Right lobe of liver (tissue), 4 donors: ENCODE measurements at regions not wholly inside any gene's neighbourhood (a gene's known extent, or its start where the extent isn't known, plus 50 kb on each side); places are given as distances from the start of the nearest gene placed in this dataset.

ENCODE experiments used
- POLR2A ChIP-seq: fragments of 450-650 bp; IDR thresholded peaks from one replicate; pipeline ENCODE4 v1.6.1; 2017; ENCODE audit warnings: antibody characterized with exemption, mild to moderate bottlenecking
- TF ChIP-seq, protein P1 (sequence below), 4 donors: fragments of 200-600 bp in 3 of 4; fragments of 450-650 bp in 1 of 4; IDR thresholded peaks; one replicate each; pipeline versions ENCODE4 v1.5.1 to v1.8.0; 2016 to 2022; ENCODE audit warnings: antibody characterized with exemption in 4 of 4, mild to moderate bottlenecking in 2 of 4
- donor health status: DM: no; HTN: no; CAD: no.
- donor health status: DM: no; HTN: no; CAD: no.
- donor health status: DM: no; HTN: yes; CAD: no.

DNA sequence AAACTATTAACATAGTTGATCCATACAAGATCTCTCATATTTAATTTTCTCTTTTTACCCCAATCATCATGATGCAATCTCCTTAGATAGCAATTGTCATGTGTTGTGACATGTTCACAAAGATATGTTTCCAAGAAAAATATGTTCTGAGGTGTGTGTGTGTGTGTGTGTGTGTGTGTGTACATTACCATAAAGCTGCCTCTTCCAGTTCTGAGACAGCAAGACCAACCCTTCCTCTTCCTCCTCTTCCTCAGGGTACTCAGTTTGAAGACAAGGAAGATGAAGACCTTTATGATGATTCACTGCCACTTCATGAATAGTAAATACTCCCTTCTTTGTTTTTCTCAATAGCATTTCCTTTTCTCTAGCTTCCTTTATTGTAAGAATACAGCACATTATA, 303.3 kb upstream of the PRDM9 start:
- TF ChIP-seq, protein P1, sequence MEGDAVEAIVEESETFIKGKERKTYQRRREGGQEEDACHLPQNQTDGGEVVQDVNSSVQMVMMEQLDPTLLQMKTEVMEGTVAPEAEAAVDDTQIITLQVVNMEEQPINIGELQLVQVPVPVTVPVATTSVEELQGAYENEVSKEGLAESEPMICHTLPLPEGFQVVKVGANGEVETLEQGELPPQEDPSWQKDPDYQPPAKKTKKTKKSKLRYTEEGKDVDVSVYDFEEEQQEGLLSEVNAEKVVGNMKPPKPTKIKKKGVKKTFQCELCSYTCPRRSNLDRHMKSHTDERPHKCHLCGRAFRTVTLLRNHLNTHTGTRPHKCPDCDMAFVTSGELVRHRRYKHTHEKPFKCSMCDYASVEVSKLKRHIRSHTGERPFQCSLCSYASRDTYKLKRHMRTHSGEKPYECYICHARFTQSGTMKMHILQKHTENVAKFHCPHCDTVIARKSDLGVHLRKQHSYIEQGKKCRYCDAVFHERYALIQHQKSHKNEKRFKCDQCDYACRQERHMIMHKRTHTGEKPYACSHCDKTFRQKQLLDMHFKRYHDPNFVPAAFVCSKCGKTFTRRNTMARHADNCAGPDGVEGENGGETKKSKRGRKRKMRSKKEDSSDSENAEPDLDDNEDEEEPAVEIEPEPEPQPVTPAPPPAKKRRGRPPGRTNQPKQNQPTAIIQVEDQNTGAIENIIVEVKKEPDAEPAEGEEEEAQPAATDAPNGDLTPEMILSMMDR (IDR thresholded peaks at IDR 0.05), result no peak
- no peak for TF ChIP-seq POLR2A
